Tibial nerve (tissue), 4 donors: ENCODE measurements at regions not wholly inside any gene's neighbourhood (a gene's known extent, or its start where the extent isn't known, plus 50 kb on each side); places are given as distances from the start of the nearest gene placed in this dataset.

ENCODE experiments used
- DNase-seq, 2 donors: peaks; one replicate each; pipeline ENCODE4 v3.0.0-alpha.2; 2019; ENCODE audit warnings: low spot score in 2 of 2
- H3K27ac ChIP-seq, 4 donors: fragments of 200-600 bp; sonication (generic) in 3 of 4; one replicate each; pipeline ENCODE4 v1.5.1; 2017 to 2019; ENCODE audit warnings: mild to moderate bottlenecking in 1 of 4
- H3K27me3 ChIP-seq, 2 donors: fragments of 200-600 bp; sonication (generic) in 1 of 2; one replicate each; pipeline versions ENCODE4 v1.5.1 to v1.6.0; 2017 to 2019
- H3K36me3 ChIP-seq, 3 donors: fragments of 200-600 bp; sonication (generic); one replicate each; pipeline ENCODE4 v1.5.1; 2018 to 2019
- H3K4me1 ChIP-seq, 4 donors: fragments of 200-600 bp; sonication (generic) in 3 of 4; one replicate each; pipeline ENCODE4 v1.5.1; 2017 to 2019
- H3K4me3 ChIP-seq, 4 donors: fragments of 200-600 bp; sonication (generic) in 3 of 4; one replicate each; pipeline ENCODE4 v1.5.1; 2017 to 2019; ENCODE audit warnings: mild to moderate bottlenecking in 1 of 4, moderate library complexity in 1 of 4
- H3K9me3 ChIP-seq, 4 donors: fragments of 200-600 bp; sonication (generic) in 3 of 4; one replicate each; pipeline ENCODE4 v1.5.1; 2017 to 2019
- EP300 ChIP-seq, 2 donors: sonication (generic); formaldehyde crosslinking; IDR thresholded peaks; one replicate each; pipeline ENCODE4 v1.6.1; 2017; ENCODE audit warnings: antibody characterized with exemption in 2 of 2, mild to moderate bottlenecking in 1 of 2
- POLR2A ChIP-seq, 2 donors: fragments of 450-650 bp; IDR thresholded peaks; one replicate each; pipeline ENCODE4 v1.6.1; 2017; ENCODE audit warnings: antibody characterized with exemption in 2 of 2, mild to moderate bottlenecking in 2 of 2, moderate library complexity in 2 of 2
- WGBS, 2 donors: methylation state at CpG; one replicate each; pipeline ENCODE4 v1.1.5; 2018; 5-methylcytosine and 5-hydroxymethylcytosine counted together
- TF ChIP-seq, protein P1 (sequence below), 5 experiments: fragments of 200-600 bp in 3 of 5; fragments of 450-650 bp in 2 of 5; sonication (generic) in 3 of 5; IDR thresholded peaks; one replicate each; pipeline ENCODE4 v1.5.1; 2016 to 2019; ENCODE audit warnings: antibody characterized with exemption in 5 of 5, mild to moderate bottlenecking in 3 of 5, moderate library complexity in 2 of 5

DNA sequence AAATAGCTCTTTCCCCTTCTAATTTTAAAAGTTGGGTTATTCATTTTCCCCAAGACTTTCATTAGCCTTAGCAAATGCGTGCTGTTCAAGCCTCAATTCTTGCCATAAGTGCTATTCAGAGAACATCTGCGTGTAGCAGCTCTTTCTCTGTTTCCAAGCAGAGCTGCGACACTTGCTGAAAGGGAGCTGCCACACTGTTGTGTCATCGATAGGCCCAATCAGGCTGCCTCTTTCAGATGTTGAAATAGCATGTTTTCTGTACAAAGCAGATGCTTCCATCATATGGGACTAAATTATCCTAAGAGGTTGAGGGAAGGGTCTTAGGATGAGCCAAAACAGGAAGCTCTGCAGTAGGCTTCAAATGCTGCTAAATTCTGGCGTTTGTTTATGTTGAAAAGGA, 220.9 kb upstream of the CDC14C start:
- no peak overlapping the region for H3K4me3 ChIP-seq
- DNase-seq, result no peak
- no peaks in the 10 kb centered on the region for H3K27me3 ChIP-seq
- no peaks in the 10 kb centered on the region for H3K4me1 ChIP-seq
- no peak for TF ChIP-seq EP300 (IDR thresholded peaks at IDR 0.05)
- WGBS, 2 donors, result 73 to 81% methylated on average over 5 of the region's 5 CpGs
- H3K36me3 ChIP-seq, result no peaks in the 10 kb centered on the region
- H3K27ac ChIP-seq, result no peak overlapping the region
- no peaks in the 10 kb centered on the region for H3K9me3 ChIP-seq

DNA sequence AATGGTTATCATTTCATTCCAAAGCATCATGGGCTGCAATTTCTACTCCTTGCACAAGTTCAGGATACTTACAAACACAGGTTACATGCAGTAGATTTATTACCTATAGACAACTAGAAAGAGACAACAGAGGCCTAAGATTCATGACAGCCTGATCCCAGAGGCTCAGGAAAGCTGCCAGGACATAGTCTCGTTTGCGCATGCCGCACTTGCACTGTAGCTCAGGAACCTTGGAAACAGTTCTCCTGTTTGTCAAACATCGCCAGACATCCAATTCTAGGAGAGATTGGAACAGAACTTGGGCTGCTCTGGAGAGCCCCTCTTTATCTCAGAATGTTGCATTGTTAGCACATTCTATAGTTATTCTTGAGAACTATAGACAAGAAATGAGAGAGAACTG, 216.2 kb upstream of the CDC14C start:
- Histone ChIP-seq H3K9me3 (no peaks in the 10 kb centered on the region), H3K4me1 (no peaks in the 10 kb centered on the region), H3K4me3 (no peak overlapping the region), H3K27ac (no peak overlapping the region), H3K27me3 (no peaks in the 10 kb centered on the region), H3K36me3 (no peaks in the 10 kb centered on the region)
- WGBS, 2 donors, result 69 to 92% methylated on average over 4 of the region's 4 CpGs
- DNase-seq, result no peak
- TF ChIP-seq EP300 (IDR thresholded peaks at IDR 0.05) (no peak), POLR2A (IDR thresholded peaks at IDR 0.05) (no peak)
- TF ChIP-seq, protein P1, sequence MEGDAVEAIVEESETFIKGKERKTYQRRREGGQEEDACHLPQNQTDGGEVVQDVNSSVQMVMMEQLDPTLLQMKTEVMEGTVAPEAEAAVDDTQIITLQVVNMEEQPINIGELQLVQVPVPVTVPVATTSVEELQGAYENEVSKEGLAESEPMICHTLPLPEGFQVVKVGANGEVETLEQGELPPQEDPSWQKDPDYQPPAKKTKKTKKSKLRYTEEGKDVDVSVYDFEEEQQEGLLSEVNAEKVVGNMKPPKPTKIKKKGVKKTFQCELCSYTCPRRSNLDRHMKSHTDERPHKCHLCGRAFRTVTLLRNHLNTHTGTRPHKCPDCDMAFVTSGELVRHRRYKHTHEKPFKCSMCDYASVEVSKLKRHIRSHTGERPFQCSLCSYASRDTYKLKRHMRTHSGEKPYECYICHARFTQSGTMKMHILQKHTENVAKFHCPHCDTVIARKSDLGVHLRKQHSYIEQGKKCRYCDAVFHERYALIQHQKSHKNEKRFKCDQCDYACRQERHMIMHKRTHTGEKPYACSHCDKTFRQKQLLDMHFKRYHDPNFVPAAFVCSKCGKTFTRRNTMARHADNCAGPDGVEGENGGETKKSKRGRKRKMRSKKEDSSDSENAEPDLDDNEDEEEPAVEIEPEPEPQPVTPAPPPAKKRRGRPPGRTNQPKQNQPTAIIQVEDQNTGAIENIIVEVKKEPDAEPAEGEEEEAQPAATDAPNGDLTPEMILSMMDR (IDR thresholded peaks at IDR 0.05), result no peak

DNA sequence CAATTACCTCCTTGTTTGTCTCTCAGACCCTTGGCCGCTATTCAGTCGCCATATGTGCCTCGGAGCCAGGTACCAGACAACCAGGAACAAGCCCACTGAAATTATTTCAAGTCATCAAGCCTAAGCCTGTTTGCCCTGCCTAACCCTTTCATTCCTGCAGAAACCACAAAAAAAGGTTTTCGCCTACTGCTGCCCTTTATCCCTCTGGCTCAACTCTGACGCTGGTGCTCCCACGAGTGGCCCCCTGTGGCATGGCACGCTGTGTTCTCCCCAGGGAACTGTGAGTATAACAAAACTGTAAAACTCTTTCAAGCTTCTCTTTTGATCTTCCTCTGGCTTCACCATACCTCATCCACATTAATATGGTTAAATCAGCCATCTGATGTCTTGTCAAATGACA, 215.7 kb upstream of the CDC14C start:
- Histone ChIP-seq H3K36me3 (no peaks in the 10 kb centered on the region), H3K4me1 (no peaks in the 10 kb centered on the region), H3K27ac (no peak overlapping the region), H3K9me3 (no peaks in the 10 kb centered on the region), H3K27me3 (no peaks in the 10 kb centered on the region), H3K4me3 (no peak overlapping the region)
- TF ChIP-seq, protein P1 (IDR thresholded peaks at IDR 0.05), result no peak
- no peak for TF ChIP-seq EP300 (IDR thresholded peaks at IDR 0.05)
- TF ChIP-seq POLR2A (IDR thresholded peaks at IDR 0.05), result no peak
- WGBS, 2 donors, result 22 to 30% methylated on average over 7 of the region's 7 CpGs
- no peak for DNase-seq

DNA sequence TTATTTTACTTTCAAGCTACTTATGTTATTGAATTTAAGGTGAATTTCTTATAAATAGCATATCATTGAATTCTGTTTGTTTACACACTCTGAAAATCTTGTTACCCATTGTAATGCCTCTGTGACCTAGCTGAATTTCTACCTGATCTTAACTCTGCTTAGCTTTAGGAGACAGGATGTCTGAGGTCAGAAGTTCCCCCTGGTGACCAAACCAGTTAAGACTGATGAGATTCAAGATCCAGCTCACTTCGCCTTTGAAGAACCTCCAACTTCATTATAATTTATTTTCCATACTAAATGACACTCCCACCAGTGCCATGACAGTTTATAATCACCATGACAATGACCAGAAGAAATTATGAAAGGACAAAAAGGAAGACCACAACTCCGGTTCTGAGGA, 213.4 kb upstream of the CDC14C start:
- no peaks in the 10 kb centered on the region for H3K36me3 ChIP-seq
- no peaks in the 10 kb centered on the region for H3K4me1 ChIP-seq
- H3K27ac ChIP-seq, result no peak overlapping the region
- H3K9me3 ChIP-seq, result no peaks in the 10 kb centered on the region
- no peaks in the 10 kb centered on the region for H3K27me3 ChIP-seq
- WGBS, 2 donors, result 69 to 70% methylated on average over 2 of the region's 2 CpGs
- H3K4me3 ChIP-seq, result no peak overlapping the region
- TF ChIP-seq, protein P1 (IDR thresholded peaks at IDR 0.05), result no peak
- TF ChIP-seq POLR2A (IDR thresholded peaks at IDR 0.05) (no peak), EP300 (IDR thresholded peaks at IDR 0.05) (no peak)
- no peak for DNase-seq

DNA sequence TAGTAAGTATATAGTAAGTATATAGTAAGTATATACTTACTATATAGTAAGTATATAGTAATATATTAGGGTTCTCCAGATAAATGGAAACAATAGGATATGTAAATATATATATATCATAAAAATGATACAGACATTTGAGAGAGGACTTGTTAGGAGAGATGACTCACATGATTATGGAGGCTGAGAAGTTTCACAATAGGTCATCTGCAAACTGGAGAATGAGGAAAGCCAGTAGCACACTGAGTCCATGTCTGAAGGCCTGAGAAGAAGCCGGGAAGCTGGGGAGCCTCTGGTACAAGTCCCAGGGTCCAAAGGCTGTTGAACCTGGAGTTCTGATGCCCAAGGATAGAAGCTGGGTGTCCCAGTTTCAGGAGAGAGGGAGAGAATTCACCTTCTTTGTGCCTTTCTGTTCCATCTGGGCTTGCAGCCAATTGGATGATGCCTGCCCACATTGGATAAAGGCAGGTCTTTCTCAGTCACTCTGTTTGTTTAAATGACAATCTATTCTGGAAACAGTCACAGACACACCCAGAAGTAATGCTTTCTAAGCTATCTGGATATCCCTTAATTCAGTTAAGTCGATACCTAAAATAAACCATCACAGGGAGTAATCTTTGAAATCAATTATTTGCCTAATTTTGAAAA, 205.5 kb upstream of the CDC14C start:
- DNase-seq, result no peak
- Histone ChIP-seq H3K36me3 (no peaks in the 10 kb centered on the region), H3K4me3 (no peak overlapping the region), H3K27ac (no peak overlapping the region), H3K9me3 (no peaks in the 10 kb centered on the region), H3K27me3 (no peaks in the 10 kb centered on the region), H3K4me1 (no peaks in the 10 kb centered on the region)
- TF ChIP-seq EP300 (IDR thresholded peaks at IDR 0.05), result no peak
- TF ChIP-seq POLR2A (IDR thresholded peaks at IDR 0.05), result no peak
- TF ChIP-seq, protein P1 (IDR thresholded peaks at IDR 0.05), result no peak
- 88 to 90% methylated on average over 2 of the region's 2 CpGs for WGBS, 2 donors

DNA sequence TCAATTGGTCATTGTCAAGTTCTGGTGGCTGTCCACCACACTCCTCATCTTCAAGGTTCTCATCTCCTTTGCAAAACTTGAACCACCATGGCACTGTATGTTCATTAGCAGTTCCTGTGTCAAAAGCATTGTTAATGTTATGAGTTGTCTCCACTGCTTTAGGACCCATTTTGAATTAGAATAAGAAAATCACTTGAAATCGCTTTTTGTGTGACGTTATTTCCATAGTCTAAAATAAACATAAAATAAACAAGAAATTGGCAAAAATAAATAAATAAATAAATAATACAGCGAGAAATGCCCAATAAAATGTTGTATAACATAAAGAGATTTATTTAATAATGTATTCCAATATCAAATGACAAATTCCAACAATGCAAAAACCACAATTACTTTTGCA, 195.5 kb upstream of the CDC14C start:
- Histone ChIP-seq H3K4me1 (no peaks in the 10 kb centered on the region), H3K27me3 (no peaks in the 10 kb centered on the region), H3K36me3 (no peaks in the 10 kb centered on the region), H3K9me3 (no peaks in the 10 kb centered on the region), H3K4me3 (no peak overlapping the region), H3K27ac (no peak overlapping the region)
- 83 to 86% methylated on average over 3 of the region's 3 CpGs for WGBS, 2 donors
- no peak for DNase-seq
- no peak for TF ChIP-seq POLR2A (IDR thresholded peaks at IDR 0.05)
- no peak for TF ChIP-seq EP300 (IDR thresholded peaks at IDR 0.05)
- TF ChIP-seq, protein P1 (IDR thresholded peaks at IDR 0.05), result no peak
